OCI-LY3 (cell line): ENCODE measurements at regions not wholly inside any gene's neighbourhood (a gene's known extent, or its start where the extent isn't known, plus 50 kb on each side); places are given as distances from the start of the nearest gene placed in this dataset.

ENCODE experiments used
- H2AFZ ChIP-seq: fragments of 200-600, 300-600 bp; shearing (Covaris generic); 2 replicates; pipeline ENCODE4 v1.6.0; 2014; ENCODE audit warnings: antibody characterized with exemption, low read depth, low read length
- H3K27ac ChIP-seq: fragments of 200-600, 300-600 bp; sonication (generic); 2 replicates; pipeline ENCODE4 v1.5.1; 2014; ENCODE audit warnings: mild to moderate bottlenecking, low read length, moderate library complexity, mixed read lengths
- H3K27me3 ChIP-seq: fragments of 200-600, 300-600 bp; sonication (generic); 2 replicates; pipeline ENCODE4 v1.6.1; 2014; ENCODE audit warnings: low read depth, low read length, mixed read lengths
- H3K36me3 ChIP-seq: fragments of 200-600, 300-600 bp; sonication (generic); replicated peaks from 2 replicates; pipeline ENCODE3; 2014; ENCODE audit warnings: low read depth, low read length, mixed read lengths
- H3K4me1 ChIP-seq: fragments of 300-600, 200-600 bp; sonication (generic); 2 replicates; pipeline ENCODE4 v1.6.1; 2014; ENCODE audit warnings: low read length, mixed read lengths
- H3K4me2 ChIP-seq: fragments of 200-600, 300-600 bp; sonication (generic); 2 replicates; pipeline ENCODE4 v1.6.1; 2014; ENCODE audit warnings: low read length, mixed read lengths
- H3K4me3 ChIP-seq: fragments of 300-600, 200-600 bp; sonication (generic); 2 replicates; pipeline ENCODE4 v1.5.1; 2014; ENCODE audit warnings: antibody characterized with exemption, mild to moderate bottlenecking, low read length, moderate library complexity
- H3K79me2 ChIP-seq: fragments of 300-600, 200-600 bp; shearing (Covaris generic); 2 replicates; pipeline ENCODE4 v1.6.1; 2014; ENCODE audit warnings: mild to moderate bottlenecking, low read length, mixed read lengths
- H3K9ac ChIP-seq: fragments of 300-600, 200-600 bp; shearing (Covaris generic); 2 replicates; pipeline ENCODE4 v1.6.0; 2014; ENCODE audit warnings: mild to moderate bottlenecking, low read length, moderate library complexity
- H3K9me3 ChIP-seq: fragments of 200-600, 300-600 bp; shearing (Covaris generic); 2 replicates; pipeline ENCODE4 v1.6.1; 2014; ENCODE audit warnings: low read length, mixed read lengths; ENCODE audit not compliant: insufficient read depth
- H4K20me1 ChIP-seq: fragments of 200-600, 300-600 bp; sonication (generic); 2 replicates; pipeline ENCODE4 v1.6.1; 2016; ENCODE audit warnings: low read length, mixed read lengths; ENCODE audit not compliant: insufficient read depth
- CTCF ChIP-seq: fragments of 200-600, 300-600 bp; sonication (generic); IDR thresholded peaks from 2 replicates; pipeline ENCODE4 v1.5.1; 2014; ENCODE audit warnings: antibody characterized with exemption, low read length, low read depth
- EZH2phosphoT487 ChIP-seq: fragments of 200-600 bp; shearing (Covaris generic); IDR thresholded peaks from 2 replicates; pipeline ENCODE4 v1.6.1; 2018; ENCODE audit warnings: antibody characterized with exemption, mixed run types, low read depth

- H3K36me3 ChIP-seq = no peaks in the 10 kb centered on the region
- no peak overlapping the region for H3K4me2 ChIP-seq
- H3K9me3 ChIP-seq = no peaks in the 10 kb centered on the region
- H3K27ac ChIP-seq = no peak overlapping the region
- no peak for TF ChIP-seq CTCF
- TF ChIP-seq EZH2phosphoT487 = no peak
- H2AFZ ChIP-seq = no peak overlapping the region
- H3K79me2 ChIP-seq = no peaks in the 10 kb centered on the region
- no peak overlapping the region for H3K9ac ChIP-seq
- H3K4me1 ChIP-seq = no peaks in the 10 kb centered on the region
- no peaks in the 10 kb centered on the region for H4K20me1 ChIP-seq
- no peaks in the 10 kb centered on the region for H3K27me3 ChIP-seq
- no peak overlapping the region for H3K4me3 ChIP-seq
These were observed 305.0 kb upstream of the MEF2C start for GRCh38 chr5:89187883-89188465.

- no peaks in the 10 kb centered on the region for H3K36me3 ChIP-seq
- no peak overlapping the region for H3K27ac ChIP-seq
- H3K9ac ChIP-seq = no peak overlapping the region
- TF ChIP-seq CTCF (no peak), EZH2phosphoT487 (no peak)
- no peak overlapping the region for H2AFZ ChIP-seq
- no peak overlapping the region for H3K4me2 ChIP-seq
- no peaks in the 10 kb centered on the region for H4K20me1 ChIP-seq
- H3K79me2 ChIP-seq = no peaks in the 10 kb centered on the region
- no peaks in the 10 kb centered on the region for H3K9me3 ChIP-seq
- no peaks in the 10 kb centered on the region for H3K4me1 ChIP-seq
- no peak overlapping the region for H3K4me3 ChIP-seq
- no peaks in the 10 kb centered on the region for H3K27me3 ChIP-seq
These were observed 304.3 kb upstream of the MEF2C start for GRCh38 chr5:89187268-89187667.

- no peaks in the 10 kb centered on the region for H3K27me3 ChIP-seq
- H3K36me3 ChIP-seq = no peaks in the 10 kb centered on the region
- no peaks in the 10 kb centered on the region for H3K4me1 ChIP-seq
- no peak overlapping the region for H3K27ac ChIP-seq
- H3K9me3 ChIP-seq = no peaks in the 10 kb centered on the region
- H3K4me2 ChIP-seq = no peak overlapping the region
- no peak overlapping the region for H3K9ac ChIP-seq
- H3K4me3 ChIP-seq = no peak overlapping the region
- TF ChIP-seq EZH2phosphoT487 (no peak), CTCF (no peak)
- H4K20me1 ChIP-seq = no peaks in the 10 kb centered on the region
- H2AFZ ChIP-seq = no peak overlapping the region
- H3K79me2 ChIP-seq = no peaks in the 10 kb centered on the region
These were observed 298.6 kb upstream of the MEF2C start for GRCh38 chr5:89181546-89181945.

GRCh38 chr5:89179731-89180130 lies 296.7 kb upstream of the MEF2C start:
- Histone ChIP-seq H2AFZ (no peak overlapping the region), H3K27ac (no peak overlapping the region), H3K4me2 (no peak overlapping the region), H4K20me1 (no peaks in the 10 kb centered on the region), H3K9me3 (no peaks in the 10 kb centered on the region), H3K4me3 (no peak overlapping the region), H3K4me1 (no peaks in the 10 kb centered on the region), H3K27me3 (no peaks in the 10 kb centered on the region), H3K9ac (no peak overlapping the region), H3K36me3 (no peaks in the 10 kb centered on the region), H3K79me2 (no peaks in the 10 kb centered on the region)
- no peak for TF ChIP-seq CTCF
- TF ChIP-seq EZH2phosphoT487 = no peak
